AG04450 (cell line): ENCODE measurements at regions not wholly inside any gene's neighbourhood (a gene's known extent, or its start where the extent isn't known, plus 50 kb on each side); places are given as distances from the start of the nearest gene placed in this dataset.

Experiments
- CTCF ChIA-PET: fragments of 300-600, 350-600 bp; formaldehyde crosslinking; extraction: SDS; loops from one replicate; lab custom pipeline; 2022; ENCODE audit warnings: antibody characterized with exemption, inconsistent platforms; lab: Charles Lee
- POLR2A ChIA-PET: fragments of 350-600 bp; formaldehyde crosslinking; extraction: SDS; loops from one replicate; lab custom pipeline; 2021; ENCODE audit warnings: antibody characterized with exemption, inconsistent platforms; lab: Yijun Ruan, JAX
- DNase-seq: peaks from one replicate; pipeline ENCODE4 v3.0.0-alpha.2; 2011; ENCODE audit warnings: low read depth, low spot score
- H3K27ac ChIP-seq: one replicate; pipeline ENCODE4 v1.5.1; 2012; ENCODE audit warnings: low read depth, low read length, control low read depth
- H3K27me3 ChIP-seq: one replicate; pipeline ENCODE4 v1.6.0; 2012; ENCODE audit warnings: low read length; ENCODE audit not compliant: control insufficient read depth, insufficient read depth
- H3K4me3 ChIP-seq: 2 replicates; pipeline ENCODE4 v1.5.1; 2011; ENCODE audit warnings: mild to moderate bottlenecking, low read depth, low read length, control low read depth
- H3K9me3 ChIP-seq: 2 replicates; pipeline ENCODE4 v1.5.1; 2012; ENCODE audit warnings: low read length; ENCODE audit not compliant: control insufficient read depth, insufficient read depth
- TF ChIP-seq, protein P1 (sequence below): IDR thresholded peaks from 2 replicates; pipeline ENCODE4 v1.5.1; 2011; ENCODE audit warnings: low read depth, low read length, control low read depth, inconsistent platforms

DNA sequence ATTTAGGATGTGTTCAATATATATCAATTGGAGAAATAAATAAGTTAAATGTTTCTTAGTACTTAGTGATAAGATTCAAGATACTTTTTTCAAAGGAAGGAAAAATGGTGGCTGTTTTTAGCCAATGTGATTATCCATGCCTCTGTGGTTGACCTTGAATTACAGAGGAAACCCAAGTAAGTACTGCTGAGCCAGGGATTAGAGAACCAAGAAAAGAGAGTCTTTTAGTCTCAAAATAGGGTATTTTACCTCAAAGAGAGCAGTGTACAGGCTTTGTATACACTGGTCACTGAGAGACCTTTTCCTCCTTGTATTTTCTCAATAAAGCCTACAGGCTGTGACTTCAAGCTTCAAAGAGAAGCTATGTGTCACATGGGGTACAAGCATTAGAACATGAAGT is 1075.3 kb downstream of the ADGRL3 start:
- CTCF ChIA-PET: no interaction called here
- H3K4me3 ChIP-seq: no peak overlapping the region

DNA sequence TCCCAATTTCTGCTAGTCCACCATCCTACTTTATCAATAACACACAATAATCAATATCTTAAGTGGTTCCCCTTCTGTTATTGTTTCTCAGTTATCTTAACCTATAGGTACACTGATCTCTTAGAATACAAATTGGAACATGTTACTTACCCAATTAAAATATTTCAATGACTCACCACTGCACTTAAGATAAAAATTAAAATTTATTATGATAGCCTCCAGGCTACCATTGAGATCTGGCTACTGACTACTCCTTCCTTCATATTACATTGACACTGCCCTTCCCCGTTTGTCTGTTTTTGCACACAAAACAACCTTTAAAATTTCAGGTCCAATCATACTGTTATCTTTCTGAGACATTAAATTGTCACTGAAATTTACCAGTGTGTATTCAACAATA is 1074.7 kb downstream of the ADGRL3 start:
- H3K27me3 ChIP-seq: no peaks in the 10 kb centered on the region
- H3K9me3 ChIP-seq: 0 out of 2 replicates have a peak, but pooled peaks cover 2% of the 10 kb centered on the region
- TF ChIP-seq, protein P1, sequence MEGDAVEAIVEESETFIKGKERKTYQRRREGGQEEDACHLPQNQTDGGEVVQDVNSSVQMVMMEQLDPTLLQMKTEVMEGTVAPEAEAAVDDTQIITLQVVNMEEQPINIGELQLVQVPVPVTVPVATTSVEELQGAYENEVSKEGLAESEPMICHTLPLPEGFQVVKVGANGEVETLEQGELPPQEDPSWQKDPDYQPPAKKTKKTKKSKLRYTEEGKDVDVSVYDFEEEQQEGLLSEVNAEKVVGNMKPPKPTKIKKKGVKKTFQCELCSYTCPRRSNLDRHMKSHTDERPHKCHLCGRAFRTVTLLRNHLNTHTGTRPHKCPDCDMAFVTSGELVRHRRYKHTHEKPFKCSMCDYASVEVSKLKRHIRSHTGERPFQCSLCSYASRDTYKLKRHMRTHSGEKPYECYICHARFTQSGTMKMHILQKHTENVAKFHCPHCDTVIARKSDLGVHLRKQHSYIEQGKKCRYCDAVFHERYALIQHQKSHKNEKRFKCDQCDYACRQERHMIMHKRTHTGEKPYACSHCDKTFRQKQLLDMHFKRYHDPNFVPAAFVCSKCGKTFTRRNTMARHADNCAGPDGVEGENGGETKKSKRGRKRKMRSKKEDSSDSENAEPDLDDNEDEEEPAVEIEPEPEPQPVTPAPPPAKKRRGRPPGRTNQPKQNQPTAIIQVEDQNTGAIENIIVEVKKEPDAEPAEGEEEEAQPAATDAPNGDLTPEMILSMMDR: no peak
- ChIA-PET CTCF (no interaction called here), POLR2A (no interaction called here)
- H3K27ac ChIP-seq: no peak overlapping the region
- DNase-seq: no peak
- H3K4me3 ChIP-seq: no peak overlapping the region

More for the DNA sequence above, 1075.3 kb downstream of the ADGRL3 start:
- POLR2A ChIA-PET: no interaction called here
- 0 out of 2 replicates have a peak, but pooled peaks cover 2% of the 10 kb centered on the region for H3K9me3 ChIP-seq
- DNase-seq: no peak
- no peaks in the 10 kb centered on the region for H3K27me3 ChIP-seq
- H3K27ac ChIP-seq: no peak overlapping the region
- TF ChIP-seq, protein P1: no peak

GRCh38 chr4:62271107-62271506 is 1071.0 kb downstream of the ADGRL3 start:
- POLR2A ChIA-PET: no interaction called here
- H3K27me3 ChIP-seq: no peaks in the 10 kb centered on the region
- TF ChIP-seq, protein P1: no peak
- CTCF ChIA-PET: no interaction called here
- no peak for DNase-seq
- 0 out of 2 replicates have a peak, but pooled peaks cover 2% of the 10 kb centered on the region for H3K9me3 ChIP-seq
- H3K4me3 ChIP-seq: no peak overlapping the region
- H3K27ac ChIP-seq: no peak overlapping the region

DNA sequence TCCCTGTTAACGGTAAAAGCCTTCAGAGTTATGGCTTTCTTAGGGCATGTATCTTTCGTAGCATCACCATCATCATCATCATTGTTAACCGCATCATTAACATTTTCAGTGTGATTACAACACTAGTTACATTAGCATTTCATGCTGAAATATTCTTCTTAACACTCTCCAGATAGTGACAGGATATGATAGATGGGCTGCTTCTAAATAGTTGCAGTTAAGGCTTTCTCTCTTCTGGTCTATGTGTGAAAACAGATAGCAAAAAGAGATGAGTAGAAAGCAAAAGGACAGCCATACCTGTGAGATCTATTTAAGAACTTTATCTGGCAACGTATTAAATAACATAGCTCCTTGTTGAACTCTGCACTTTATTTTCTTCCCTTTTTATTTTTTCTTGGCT is 1069.8 kb downstream of the ADGRL3 start:
- Histone ChIP-seq H3K4me3 (no peak overlapping the region), H3K9me3 (0 out of 2 replicates have a peak, but pooled peaks cover 2% of the 10 kb centered on the region), H3K27me3 (no peaks in the 10 kb centered on the region), H3K27ac (no peak overlapping the region)
- CTCF ChIA-PET: no interaction called here
- TF ChIP-seq, protein P1: no peak
- DNase-seq: no peak
- POLR2A ChIA-PET: no interaction called here

- Histone ChIP-seq H3K4me3 (no peak overlapping the region), H3K9me3 (peaks cover 3% of the 10 kb centered on the region; the same call in 1 of the 2 replicates), H3K27ac (no peak overlapping the region), H3K27me3 (no peaks in the 10 kb centered on the region)
- TF ChIP-seq, protein P1: no peak
- ChIA-PET POLR2A (no interaction called here), CTCF (no interaction called here)
- no peak for DNase-seq
These were observed 1063.3 kb downstream of the ADGRL3 start for GRCh38 chr4:62263454-62263853.
